ENCODE measurements at regions not wholly inside any gene's neighbourhood (a gene's known extent, or its start where the extent isn't known, plus 50 kb on each side); places are given as distances from the start of the nearest gene placed in this dataset.

- Histone ChIP-seq H3K9me3 (no peaks in the 10 kb centered on the region), H3K27me3 (no peaks in the 10 kb centered on the region), H3K4me3 (no peak overlapping the region), H3K27ac (no peak overlapping the region), H3K4me1 (no peaks in the 10 kb centered on the region), H3K36me3 (no peaks in the 10 kb centered on the region)
- intact Hi-C loops (cut with DNase I), result no loop called here
- DNase-seq, result no peak
- WGBS, 2 donors, result 86 to 91% methylated on average over 1 of the region's 1 CpG
- TF ChIP-seq EP300 (IDR thresholded peaks at IDR 0.05) (no peak), POLR2A (IDR thresholded peaks at IDR 0.05) (no peak), POLR2AphosphoS5 (IDR thresholded peaks at IDR 0.05) (no peak), CTCF (IDR thresholded peaks at IDR 0.05) (no peak)
Observed at GRCh38 chr15:96132126-96132525, 198.4 kb upstream of the NR2F2 start.

GRCh38 chr15:96135166-96136093 lies 195.1 kb upstream of the NR2F2 start:
- Histone ChIP-seq H3K4me3 (no peak overlapping the region), H3K27me3 (no peaks in the 10 kb centered on the region), H3K27ac (no peak overlapping the region), H3K9me3 (peaks cover 0 to under 1% (median 0%) of the 10 kb centered on the region in 4 donors), H3K4me1 (no peaks in the 10 kb centered on the region), H3K36me3 (no peaks in the 10 kb centered on the region)
- intact Hi-C loops (cut with DNase I), result no loop called here
- TF ChIP-seq CTCF (IDR thresholded peaks at IDR 0.05) (no peak), POLR2A (IDR thresholded peaks at IDR 0.05) (no peak), EP300 (IDR thresholded peaks at IDR 0.05) (no peak), POLR2AphosphoS5 (IDR thresholded peaks at IDR 0.05) (no peak)
- DNase-seq, result no peak
- WGBS, 2 donors, result 91 to 94% methylated on average over 36 of the region's 36 CpGs

- no peaks in the 10 kb centered on the region for H3K4me1 ChIP-seq
- no peaks in the 10 kb centered on the region for H3K27me3 ChIP-seq
- no peak overlapping the region for H3K27ac ChIP-seq
- DNase-seq, result no peak
- peaks cover 0 to 3% (median 0%) of the 10 kb centered on the region in 4 donors for H3K9me3 ChIP-seq
- H3K4me3 ChIP-seq, result no peak overlapping the region
- TF ChIP-seq POLR2AphosphoS5 (IDR thresholded peaks at IDR 0.05), result no peak
- no peak for TF ChIP-seq CTCF (IDR thresholded peaks at IDR 0.05)
- no peak for TF ChIP-seq POLR2A (IDR thresholded peaks at IDR 0.05)
- no peak for TF ChIP-seq EP300 (IDR thresholded peaks at IDR 0.05)
- H3K36me3 ChIP-seq, result no peaks in the 10 kb centered on the region
- intact Hi-C loops (cut with DNase I), result no loop called here
Observed at GRCh38 chr15:96138985-96139384, 191.5 kb upstream of the NR2F2 start.

- Histone ChIP-seq H3K4me1 (no peaks in the 10 kb centered on the region), H3K4me3 (no peak overlapping the region), H3K36me3 (no peaks in the 10 kb centered on the region), H3K27me3 (no peaks in the 10 kb centered on the region), H3K9me3 (peaks cover 0 to 3% (median 0%) of the 10 kb centered on the region in 4 donors), H3K27ac (no peak overlapping the region)
- intact Hi-C loops (cut with DNase I), result no loop called here
- 64 to 67% methylated on average over 5 of the region's 5 CpGs for WGBS, 2 donors
- DNase-seq, result no peak
- TF ChIP-seq POLR2AphosphoS5 (IDR thresholded peaks at IDR 0.05) (no peak), CTCF (IDR thresholded peaks at IDR 0.05) (no peak), EP300 (IDR thresholded peaks at IDR 0.05) (no peak), POLR2A (IDR thresholded peaks at IDR 0.05) (no peak)
Observed at GRCh38 chr15:96142498-96142897, 188.0 kb upstream of the NR2F2 start.
